GM19238 (cell line): ENCODE measurements at regions not wholly inside any gene's neighbourhood (a gene's known extent, or its start where the extent isn't known, plus 50 kb on each side); places are given as distances from the start of the nearest gene placed in this dataset.

ENCODE experiments used
- DNase-seq: peaks from one replicate; pipeline ENCODE4 v3.0.0; 2011; ENCODE audit warnings: low spot score; ENCODE audit not compliant: insufficient read length

GRCh38 chr9:26742828-26743476 is 149.7 kb downstream of the CAAP1 start:
- no peak for DNase-seq

GRCh38 chr9:26735160-26735559 is 157.4 kb downstream of the CAAP1 start:
- DNase-seq: no peak

DNA sequence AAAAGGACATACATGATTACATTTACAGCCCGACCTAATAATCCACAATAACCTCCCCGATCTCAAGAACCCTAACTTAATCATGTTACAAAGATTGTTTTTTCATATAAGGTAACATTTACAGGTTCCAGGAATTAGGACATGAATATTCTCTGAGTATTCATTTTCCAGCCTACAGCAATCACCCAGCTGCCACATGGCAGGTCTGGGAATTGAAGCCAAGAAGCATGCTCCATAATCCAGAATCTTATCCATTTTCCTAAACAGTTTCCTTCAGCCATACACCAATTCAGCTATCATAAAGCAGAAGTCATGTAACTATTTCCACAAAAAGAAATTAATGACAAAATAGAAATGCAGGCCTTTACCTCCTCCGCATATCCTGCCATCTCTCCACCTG is 163.4 kb downstream of the CAAP1 start:
- DNase-seq: no peak

GRCh38 chr9:26727471-26727870 is 165.1 kb downstream of the CAAP1 start:
- DNase-seq: no peak

DNA sequence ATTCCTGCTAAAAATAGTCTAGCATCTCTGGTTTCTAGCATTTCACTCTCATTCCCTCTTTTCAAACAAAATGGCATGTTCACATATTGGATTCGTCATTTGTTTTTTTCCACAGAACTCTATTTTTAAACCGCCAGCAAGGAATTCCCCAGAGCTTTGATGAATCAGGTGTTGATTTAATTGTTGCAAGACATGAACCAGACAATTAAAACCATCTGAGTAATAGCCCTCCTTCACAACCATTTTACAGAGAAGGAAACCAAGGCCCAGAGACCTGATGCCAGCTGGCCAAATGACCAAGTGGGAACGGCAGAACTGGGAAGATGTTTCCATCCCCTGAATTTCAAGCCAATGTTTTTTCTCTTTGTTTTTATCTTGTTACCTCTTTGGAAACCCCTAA is 167.0 kb downstream of the CAAP1 start:
- DNase-seq: no peak

GRCh38 chr9:26723486-26723885 is 169.1 kb downstream of the CAAP1 start:
- peak; percentile 4 for DNase-seq

DNA sequence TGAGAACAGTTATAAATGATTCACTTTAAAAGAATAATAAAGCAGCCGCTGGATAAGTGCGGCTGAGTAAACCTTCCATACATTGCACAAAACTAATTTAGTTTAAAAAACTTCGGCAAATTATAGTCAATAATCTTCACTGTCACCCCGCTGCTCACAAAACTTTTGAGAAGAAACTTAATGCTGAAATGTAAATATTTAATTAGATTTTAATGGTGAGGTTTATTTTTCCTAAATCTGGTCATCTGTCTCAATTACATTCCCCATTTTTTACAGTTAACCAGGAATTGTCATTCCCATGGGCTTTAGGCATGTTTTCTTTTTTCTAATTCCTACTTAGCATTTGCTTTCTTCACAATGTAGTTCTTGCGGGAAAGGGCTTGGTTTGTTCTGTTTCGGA is 169.8 kb downstream of the CAAP1 start:
- no peak for DNase-seq

- no peak for DNase-seq
These were observed 182.6 kb downstream of the CAAP1 start for GRCh38 chr9:26710008-26710407.

DNA sequence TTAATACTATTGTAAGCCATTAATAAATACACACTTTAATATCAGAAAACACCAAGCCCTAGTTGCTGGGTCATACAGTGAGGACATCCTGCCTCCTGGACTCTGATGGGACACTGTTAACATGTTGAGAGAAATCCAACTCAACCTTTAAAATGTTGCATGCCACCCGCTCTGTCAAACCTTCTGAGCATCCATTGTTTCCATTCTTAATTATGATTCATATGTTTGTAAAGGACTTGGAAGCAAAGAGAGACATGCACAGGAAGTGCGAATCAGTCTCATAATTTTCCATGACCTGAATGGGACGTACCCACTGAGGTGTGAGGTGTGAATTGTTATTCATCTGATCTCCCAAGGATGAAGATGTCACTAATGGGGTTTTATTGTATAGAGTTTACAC is 186.4 kb downstream of the CAAP1 start:
- DNase-seq: no peak

DNA sequence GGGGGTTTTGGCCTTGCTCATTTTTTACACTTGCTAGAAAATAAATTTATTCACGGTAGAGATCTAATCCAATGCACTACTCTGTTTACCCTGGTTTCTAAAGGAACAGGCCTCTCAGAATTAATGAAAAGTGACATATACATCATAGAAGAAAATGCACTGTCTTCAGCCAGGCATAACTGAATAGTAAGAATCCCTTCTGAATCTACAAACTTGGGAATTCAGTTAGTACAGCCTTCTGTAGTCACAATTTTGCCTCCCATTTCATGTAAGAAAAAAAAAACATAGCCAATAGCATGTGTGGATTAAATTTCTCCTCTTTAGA is 197.3 kb downstream of the CAAP1 start:
- no peak for DNase-seq

GRCh38 chr9:26694381-26695297 is 198.0 kb downstream of the CAAP1 start:
- no peak for DNase-seq

- DNase-seq: no peak
These were observed 203.6 kb downstream of the CAAP1 start for GRCh38 chr9:26689041-26689440.

GRCh38 chr9:26687421-26687820 is 205.2 kb downstream of the CAAP1 start:
- DNase-seq: no peak

- DNase-seq: no peak
These were observed 206.8 kb downstream of the CAAP1 start for GRCh38 chr9:26685818-26686217.

GRCh38 chr9:26684029-26684428 is 208.6 kb downstream of the CAAP1 start:
- DNase-seq: no peak

- no peak for DNase-seq
These were observed 209.7 kb downstream of the CAAP1 start for GRCh38 chr9:26682796-26683496.

DNA sequence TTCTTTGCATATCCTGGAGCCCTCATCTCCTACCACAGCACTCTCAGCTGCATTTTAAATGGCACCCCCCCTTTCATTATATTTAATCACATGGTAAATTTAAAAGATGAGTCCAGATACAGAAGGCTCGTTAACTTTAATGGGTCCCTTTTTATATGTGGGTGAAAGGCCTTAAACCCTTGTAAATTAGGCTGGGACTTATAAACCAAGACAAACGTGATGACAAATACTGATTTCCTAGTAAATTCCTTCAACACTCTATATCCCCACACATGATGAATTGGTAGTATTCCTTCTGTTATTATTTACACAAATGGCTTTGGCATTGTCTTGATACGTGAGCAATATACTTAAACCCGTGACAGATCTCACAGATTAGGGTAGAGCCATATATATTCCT is 210.6 kb downstream of the CAAP1 start:
- no peak for DNase-seq

GRCh38 chr9:26677965-26678706 is 214.5 kb downstream of the CAAP1 start:
- DNase-seq: no peak

DNA sequence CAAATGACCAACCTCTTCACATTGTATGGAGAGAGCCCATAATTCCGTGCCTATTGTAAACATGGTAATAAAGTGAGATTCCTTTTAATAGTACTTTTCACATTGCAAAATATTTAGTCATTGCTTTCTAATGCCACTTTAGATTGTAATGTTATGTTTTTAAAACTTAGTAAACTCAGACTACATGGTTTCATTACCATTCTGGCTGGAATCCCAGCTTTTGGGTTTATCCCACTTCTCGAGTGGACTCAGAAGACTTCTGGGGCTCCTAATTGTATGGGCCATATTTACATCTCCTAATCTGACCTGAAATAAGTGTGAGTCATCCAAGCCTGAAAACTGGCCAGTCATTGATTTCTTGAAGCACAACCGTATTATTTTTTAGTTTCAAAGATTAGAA is 217.6 kb downstream of the CAAP1 start:
- DNase-seq: no peak

- no peak for DNase-seq
These were observed 219.3 kb downstream of the CAAP1 start for GRCh38 chr9:26673261-26673660.
